Myocyte (in vitro differentiated cells): ENCODE measurements at regions not wholly inside any gene's neighbourhood (a gene's known extent, or its start where the extent isn't known, plus 50 kb on each side); places are given as distances from the start of the nearest gene placed in this dataset.
A peak's percentile ranks its signal among the peaks of the same experiment; 100 is the strongest.

Experiments
- DNase-seq: peaks from one replicate; pipeline ENCODE4 v3.0.0-alpha.2; 2012; ENCODE audit warnings: low read depth

GRCh38 chr2:212871597-212871996 lies 279.8 kb downstream of the IKZF2 start:
- DNase-seq: no peak

GRCh38 chr2:212864186-212864585 lies 287.2 kb downstream of the IKZF2 start:
- no peak for DNase-seq

- peak; percentile 15 for DNase-seq
These were observed 288.2 kb downstream of the IKZF2 start for GRCh38 chr2:212863185-212863588.

GRCh38 chr2:212858496-212858895 lies 292.9 kb downstream of the IKZF2 start:
- no peak for DNase-seq

GRCh38 chr2:212854771-212855170 lies 296.6 kb downstream of the IKZF2 start:
- no peak for DNase-seq

- no peak for DNase-seq
These were observed 297.3 kb downstream of the IKZF2 start for GRCh38 chr2:212854116-212854515.

GRCh38 chr2:212845941-212846340 lies 305.5 kb downstream of the IKZF2 start:
- no peak for DNase-seq

- peak; percentile 25 for DNase-seq
These were observed 305.0 kb upstream of the ERBB4 start for GRCh38 chr2:212843409-212844199.

- peak; percentile 19 for DNase-seq
These were observed 304.1 kb upstream of the ERBB4 start for GRCh38 chr2:212842544-212843185.

GRCh38 chr2:212841460-212841859 lies 302.9 kb upstream of the ERBB4 start:
- no peak for DNase-seq

- DNase-seq: no peak
These were observed 293.9 kb upstream of the ERBB4 start for GRCh38 chr2:212832211-212833195.

- no peak for DNase-seq
These were observed 293.1 kb upstream of the ERBB4 start for GRCh38 chr2:212831671-212832199.

- DNase-seq: no peak
These were observed 277.7 kb upstream of the ERBB4 start for GRCh38 chr2:212816267-212816666.

GRCh38 chr2:212815453-212815852 lies 276.9 kb upstream of the ERBB4 start:
- DNase-seq: peak; percentile 29

GRCh38 chr2:212814941-212815340 lies 276.3 kb upstream of the ERBB4 start:
- no peak for DNase-seq

- peak; percentile 7 for DNase-seq
These were observed 273.3 kb upstream of the ERBB4 start for GRCh38 chr2:212811921-212812320.

GRCh38 chr2:212811036-212811805 lies 272.6 kb upstream of the ERBB4 start:
- peak; percentile 53 for DNase-seq

GRCh38 chr2:212797484-212798205 lies 259.0 kb upstream of the ERBB4 start:
- DNase-seq: peak; percentile 28

- no peak for DNase-seq
These were observed 255.9 kb upstream of the ERBB4 start for GRCh38 chr2:212794471-212794870.

- no peak for DNase-seq
These were observed 253.0 kb upstream of the ERBB4 start for GRCh38 chr2:212791569-212791968.
